IMR-90 (cell line): ENCODE measurements at regions not wholly inside any gene's neighbourhood (a gene's known extent, or its start where the extent isn't known, plus 50 kb on each side); places are given as distances from the start of the nearest gene placed in this dataset.

Experiments
- ATAC-seq: fragments of 200-7000 bp; cut with Tn5 transposase; 2 replicates; pipeline ENCODE4 v1.9.1; 2020; ENCODE audit warnings: low read depth, mild to moderate bottlenecking, moderate library complexity
- BruUV-seq: library from RNA; stranded (reverse); fragments of 400-500 nt; replicated peaks from 2 replicates; lab custom pipeline; 2021; lab: Mats Ljungman, UMichigan
- CTCF ChIA-PET: fragments of 300-600 bp; formaldehyde crosslinking; extraction: SDS; loops from one replicate; lab custom pipeline; 2021; ENCODE audit warnings: antibody characterized with exemption; lab: Yijun Ruan, JAX
- POLR2A ChIA-PET: fragments of 300-600 bp; sonication (Branson Sonifier 250); formaldehyde crosslinking; loops from one replicate; lab custom pipeline; 2022; ENCODE audit warnings: antibody characterized with exemption; ENCODE audit not compliant: unreplicated experiment; lab: Charles Lee
- DNase-seq: peaks from one replicate; pipeline ENCODE4 v3.0.0; 2013
- H2AFZ ChIP-seq: replicated peaks from 2 replicates; pipeline ENCODE3; 2013; ENCODE audit warnings: low read length, mild to moderate bottlenecking; ENCODE audit not compliant: poor library complexity
- H2AK5ac ChIP-seq: 2 replicates; pipeline ENCODE4 v1.6.1; 2013; ENCODE audit warnings: low read depth, low read length, inconsistent platforms
- H2AK9ac ChIP-seq: replicated peaks from 2 replicates; pipeline ENCODE3; 2013; ENCODE audit warnings: mild to moderate bottlenecking, low read depth, low read length, moderate library complexity; ENCODE audit not compliant: poor library complexity
- H2BK120ac ChIP-seq: 2 replicates; pipeline ENCODE4 v1.6.1; 2013; ENCODE audit warnings: low read depth, low read length, inconsistent platforms
- H2BK15ac ChIP-seq: 3 replicates; pipeline ENCODE4 v1.6.1; 2013; ENCODE audit warnings: low read depth, low read length, inconsistent platforms
- H2BK20ac ChIP-seq: 2 replicates; pipeline ENCODE4 v1.6.1; 2013; ENCODE audit warnings: low read depth, mild to moderate bottlenecking, inconsistent platforms, low read length, moderate library complexity
- H2BK5ac ChIP-seq: 2 replicates; pipeline ENCODE4 v1.6.1; 2013; ENCODE audit warnings: mild to moderate bottlenecking, low read depth, low read length, inconsistent platforms; ENCODE audit not compliant: poor library complexity, severe bottlenecking
- H3K14ac ChIP-seq: replicated peaks from 2 replicates; pipeline ENCODE4 v1.6.1; 2013; ENCODE audit warnings: low read depth, low read length, inconsistent platforms
- H3K18ac ChIP-seq: 2 replicates; pipeline ENCODE4 v1.6.1; 2013; ENCODE audit warnings: low read depth, low read length, control low read depth
- H3K23ac ChIP-seq: 2 replicates; pipeline ENCODE4 v1.6.1; 2013; ENCODE audit warnings: low read depth, low read length, inconsistent platforms
- H3K27ac ChIP-seq: 2 replicates; pipeline ENCODE4 v1.5.1; 2013; ENCODE audit warnings: mild to moderate bottlenecking, control low read depth, low read length; ENCODE audit not compliant: insufficient read depth
- H3K27me3 ChIP-seq: 2 replicates; pipeline ENCODE4 v1.6.1; 2013; ENCODE audit warnings: low read length; ENCODE audit not compliant: control insufficient read depth, insufficient read depth
- H3K36me3 ChIP-seq: 2 replicates; pipeline ENCODE4 v1.6.1; 2013; ENCODE audit warnings: low read length, mixed read lengths; ENCODE audit not compliant: control insufficient read depth, insufficient read depth
- H3K4ac ChIP-seq: 2 replicates; pipeline ENCODE4 v1.6.1; 2013; ENCODE audit warnings: low read depth, low read length, inconsistent platforms
- H3K4me1 ChIP-seq: 2 replicates; pipeline ENCODE4 v1.6.1; 2013; ENCODE audit warnings: low read length, mixed read lengths; ENCODE audit not compliant: control insufficient read depth, insufficient read depth
- H3K4me2 ChIP-seq: 2 replicates; pipeline ENCODE4 v1.6.1; 2013; ENCODE audit warnings: low read depth, mild to moderate bottlenecking, control low read depth, low read length, moderate library complexity
- H3K4me3 ChIP-seq: 2 replicates; pipeline ENCODE4 v1.5.1; 2013; ENCODE audit warnings: low read depth, mild to moderate bottlenecking, control low read depth, low read length, moderate library complexity; ENCODE audit not compliant: insufficient read depth
- H3K56ac ChIP-seq: 2 replicates; pipeline ENCODE4 v1.6.1; 2013; ENCODE audit warnings: low read length, inconsistent platforms; ENCODE audit not compliant: insufficient read depth; ENCODE audit errors: extremely low read depth
- H3K79me1 ChIP-seq, 2 experiments: 2 replicates each; pipeline ENCODE4 v1.6.1; 2013; ENCODE audit warnings: low read length in 2 of 2, inconsistent platforms in 1 of 2, low read depth in 1 of 2
- H3K9ac ChIP-seq: 2 replicates; pipeline ENCODE4 v1.6.1; 2013; ENCODE audit warnings: low read depth, low read length, control low read depth
- H3K9me1 ChIP-seq: 2 replicates; pipeline ENCODE4 v1.6.1; 2013; ENCODE audit warnings: low read length, inconsistent platforms; ENCODE audit not compliant: insufficient read depth
- H3K9me3 ChIP-seq: 2 replicates; pipeline ENCODE4 v1.6.1; 2013; ENCODE audit warnings: low read length; ENCODE audit not compliant: control insufficient read depth, insufficient read depth
- H4K20me1 ChIP-seq: 2 replicates; pipeline ENCODE4 v1.6.1; 2013; ENCODE audit warnings: low read length, inconsistent platforms; ENCODE audit not compliant: insufficient read depth
- H4K5ac ChIP-seq: 2 replicates; pipeline ENCODE4 v1.6.1; 2013; ENCODE audit warnings: mild to moderate bottlenecking, low read depth, low read length, control low read depth
- H4K8ac ChIP-seq, 2 experiments: 2 replicates each; pipeline ENCODE4 v1.6.1; 2013; ENCODE audit warnings: low read depth in 2 of 2, low read length in 2 of 2, control low read depth in 1 of 2, inconsistent platforms in 1 of 2
- H4K91ac ChIP-seq: 2 replicates; pipeline ENCODE4 v1.6.1; 2013; ENCODE audit warnings: low read depth, low read length, inconsistent platforms; ENCODE audit not compliant: insufficient read depth
- CHD1 ChIP-seq: IDR thresholded peaks from 2 replicates; pipeline ENCODE4 v1.6.1; 2012; ENCODE audit warnings: low read depth, low read length, improper control_type of control experiment
- SMC3 ChIP-seq: fragments of 150-350 bp; IDR thresholded peaks from 2 replicates; pipeline ENCODE4 v1.6.1; 2016; ENCODE audit warnings: low read depth, mild to moderate bottlenecking, antibody characterized with exemption, low read length, moderate library complexity
- dilution Hi-C: fragments of 300-500 bp; cut with HindIII; formaldehyde crosslinking; loops from one replicate; pipeline ENCODE4 v1.14.3; 2018; ENCODE audit warnings: low sequenced_read_pairs; ENCODE audit not compliant: unreplicated experiment
- in situ Hi-C: fragments of 300-500 bp; cut with MboI; formaldehyde crosslinking; loops from 3 replicates; pipeline ENCODE4 v1.14.3; 2019; ENCODE audit warnings: low sequenced_read_pairs, inconsistent platforms, mixed read lengths
- intact Hi-C: fragments of 100-400 bp; cut with micrococcal nuclease; formaldehyde crosslinking; loops from 2 replicates; pipeline ENCODE4 v1.10.0; 2022
- TF ChIP-seq, protein P1 (sequence below): conservative IDR thresholded peaks from 2 replicates; pipeline ENCODE4 v1.5.1; 2012; ENCODE audit warnings: mild to moderate bottlenecking, low read depth, low read length, improper control_type of control experiment
- TF ChIP-seq, protein P2 (sequence below): fragments of 150-350 bp; IDR thresholded peaks from 2 replicates; pipeline ENCODE4 v1.6.1; 2017; ENCODE audit warnings: mild to moderate bottlenecking, antibody characterized with exemption, low read length, low read depth
- TF ChIP-seq, protein P3 (sequence below): fragments of 150-350 bp; IDR thresholded peaks from 2 replicates; pipeline ENCODE4 v1.6.1; 2016; ENCODE audit warnings: low read depth, mild to moderate bottlenecking, low read length, moderate library complexity, borderline replicate concordance

DNA sequence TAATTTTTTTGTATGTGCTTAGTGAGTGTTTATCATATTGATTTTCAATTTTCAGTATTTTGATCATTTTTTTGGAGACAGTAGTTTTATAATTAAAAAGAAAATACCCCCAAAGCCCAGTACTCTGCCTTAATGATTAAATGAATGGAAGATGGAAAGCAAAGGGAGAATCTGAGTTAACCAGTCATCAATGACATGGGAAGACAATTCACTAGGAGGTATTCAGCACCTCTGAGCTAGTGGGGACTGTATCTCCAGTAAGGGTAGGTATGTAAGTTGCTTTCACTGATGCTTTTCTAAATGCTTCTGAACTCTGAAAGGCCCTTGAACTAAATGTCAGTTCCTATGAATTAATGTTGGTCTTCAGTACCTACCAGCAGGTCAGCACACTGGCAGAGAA is 590.4 kb upstream of the DPPA4 start:
- in situ Hi-C loops = no loop called here
- H3K4me2 ChIP-seq = no peak overlapping the region; the same call in 1 of the 2 replicates
- ATAC-seq = 0 out of 2 replicates have a peak, but pooled peaks have one; percentile 15

More for the DNA sequence above, 590.4 kb upstream of the DPPA4 start:
- dilution Hi-C loops (no loop called here), intact Hi-C loops (loop anchor here (5.0 kb wide), 1 partner anchor 1145 kb away; the partner anchor contains the start of gene NECTIN3)
- no peaks in the 10 kb centered on the region for H4K20me1 ChIP-seq
- peak; percentile 19 for DNase-seq
- H2BK15ac ChIP-seq = peak overlapping the region; percentile 67
- H3K27me3 ChIP-seq = no peaks in the 10 kb centered on the region
- POLR2A ChIA-PET = no interaction called here
- peak overlapping the region; percentile 59 for H2AK5ac ChIP-seq
- no peak overlapping the region for H2AFZ ChIP-seq
- peak overlapping the region; percentile 39; the same call in 1 of the 2 replicates for H3K9ac ChIP-seq
- peaks cover 7% of the 10 kb centered on the region for H3K4me1 ChIP-seq
- peak overlapping the region; percentile 92 for H4K91ac ChIP-seq
- peak overlapping the region; percentile 95 for H3K14ac ChIP-seq
- H3K79me1 ChIP-seq = no peaks in the 10 kb centered on the region
- H3K9me1 ChIP-seq = no peaks in the 10 kb centered on the region
- peak overlapping the region; percentile 90; the same call in 1 of the 2 replicates for H4K5ac ChIP-seq
- H3K18ac ChIP-seq = peak overlapping the region; percentile 98; the same call in 1 of the 2 replicates
- no peaks in the 10 kb centered on the region for H3K36me3 ChIP-seq
- peak overlapping the region; percentile 73; the same call in 1 of the 2 replicates for H3K4ac ChIP-seq
- peak overlapping the region; percentile 85 for H2BK5ac ChIP-seq
- H3K27ac ChIP-seq = peak overlapping the region; percentile 48
- H2BK120ac ChIP-seq = peak overlapping the region; percentile 99
- H3K56ac ChIP-seq = peak overlapping the region; percentile 62
- peak overlapping the region; percentile 60 to 87 for H4K8ac ChIP-seq
- no peaks in the 10 kb centered on the region for H3K9me3 ChIP-seq
- no peak overlapping the region for H2AK9ac ChIP-seq
- CTCF ChIA-PET = no interaction called here
- no peak overlapping the region for H3K4me3 ChIP-seq
- TF ChIP-seq, protein P1, sequence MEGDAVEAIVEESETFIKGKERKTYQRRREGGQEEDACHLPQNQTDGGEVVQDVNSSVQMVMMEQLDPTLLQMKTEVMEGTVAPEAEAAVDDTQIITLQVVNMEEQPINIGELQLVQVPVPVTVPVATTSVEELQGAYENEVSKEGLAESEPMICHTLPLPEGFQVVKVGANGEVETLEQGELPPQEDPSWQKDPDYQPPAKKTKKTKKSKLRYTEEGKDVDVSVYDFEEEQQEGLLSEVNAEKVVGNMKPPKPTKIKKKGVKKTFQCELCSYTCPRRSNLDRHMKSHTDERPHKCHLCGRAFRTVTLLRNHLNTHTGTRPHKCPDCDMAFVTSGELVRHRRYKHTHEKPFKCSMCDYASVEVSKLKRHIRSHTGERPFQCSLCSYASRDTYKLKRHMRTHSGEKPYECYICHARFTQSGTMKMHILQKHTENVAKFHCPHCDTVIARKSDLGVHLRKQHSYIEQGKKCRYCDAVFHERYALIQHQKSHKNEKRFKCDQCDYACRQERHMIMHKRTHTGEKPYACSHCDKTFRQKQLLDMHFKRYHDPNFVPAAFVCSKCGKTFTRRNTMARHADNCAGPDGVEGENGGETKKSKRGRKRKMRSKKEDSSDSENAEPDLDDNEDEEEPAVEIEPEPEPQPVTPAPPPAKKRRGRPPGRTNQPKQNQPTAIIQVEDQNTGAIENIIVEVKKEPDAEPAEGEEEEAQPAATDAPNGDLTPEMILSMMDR = no peak
- no peak for TF ChIP-seq CHD1
- no peak for TF ChIP-seq SMC3
- TF ChIP-seq, protein P2, sequence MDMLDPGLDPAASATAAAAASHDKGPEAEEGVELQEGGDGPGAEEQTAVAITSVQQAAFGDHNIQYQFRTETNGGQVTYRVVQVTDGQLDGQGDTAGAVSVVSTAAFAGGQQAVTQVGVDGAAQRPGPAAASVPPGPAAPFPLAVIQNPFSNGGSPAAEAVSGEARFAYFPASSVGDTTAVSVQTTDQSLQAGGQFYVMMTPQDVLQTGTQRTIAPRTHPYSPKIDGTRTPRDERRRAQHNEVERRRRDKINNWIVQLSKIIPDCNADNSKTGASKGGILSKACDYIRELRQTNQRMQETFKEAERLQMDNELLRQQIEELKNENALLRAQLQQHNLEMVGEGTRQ = no peak
- TF ChIP-seq, protein P3, sequence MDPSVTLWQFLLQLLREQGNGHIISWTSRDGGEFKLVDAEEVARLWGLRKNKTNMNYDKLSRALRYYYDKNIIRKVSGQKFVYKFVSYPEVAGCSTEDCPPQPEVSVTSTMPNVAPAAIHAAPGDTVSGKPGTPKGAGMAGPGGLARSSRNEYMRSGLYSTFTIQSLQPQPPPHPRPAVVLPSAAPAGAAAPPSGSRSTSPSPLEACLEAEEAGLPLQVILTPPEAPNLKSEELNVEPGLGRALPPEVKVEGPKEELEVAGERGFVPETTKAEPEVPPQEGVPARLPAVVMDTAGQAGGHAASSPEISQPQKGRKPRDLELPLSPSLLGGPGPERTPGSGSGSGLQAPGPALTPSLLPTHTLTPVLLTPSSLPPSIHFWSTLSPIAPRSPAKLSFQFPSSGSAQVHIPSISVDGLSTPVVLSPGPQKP = no peak
- H2BK20ac ChIP-seq = peak overlapping the region; percentile 99
- peak overlapping the region; percentile 99 for H3K23ac ChIP-seq
- BruUV-seq = no TSS peak
